ENCODE measurements at regions not wholly inside any gene's neighbourhood (a gene's known extent, or its start where the extent isn't known, plus 50 kb on each side); places are given as distances from the start of the nearest gene placed in this dataset.
"Not testable (repeated sequence)": the region's sequence is repeated elsewhere in the genome, so short reads cannot be mapped to it uniquely, and the experiment has no call there.

- TF ChIP-seq CTCF, POLR2A, EP300 (IDR thresholded peaks at IDR 0.05): not testable (repeated sequence)
These were observed 222.9 kb upstream of the ELL2 start for GRCh38 chr5:96184510-96184909.

Measured in tibial nerve (tissue), 4 donors.